G401 (cell line): ENCODE measurements at regions not wholly inside any gene's neighbourhood (a gene's known extent, or its start where the extent isn't known, plus 50 kb on each side); places are given as distances from the start of the nearest gene placed in this dataset.
"Not testable (repeated sequence)": the region's sequence is repeated elsewhere in the genome, so short reads cannot be mapped to it uniquely, and the experiment has no call there.

Experiments
- DNase-seq: peaks from one replicate; pipeline ENCODE4 v3.0.0-alpha.2; 2015; ENCODE audit warnings: low spot score
- in situ Hi-C: cut with HindIII; loops from 2 replicates; pipeline ENCODE4 v1.10.0; 2016; ENCODE audit warnings: low sequenced_read_pairs, mixed read lengths

GRCh38 chr1:218494449-218494852 is 149.3 kb downstream of the TGFB2 start:
- no peak for DNase-seq
- in situ Hi-C loops: no loop called here

DNA sequence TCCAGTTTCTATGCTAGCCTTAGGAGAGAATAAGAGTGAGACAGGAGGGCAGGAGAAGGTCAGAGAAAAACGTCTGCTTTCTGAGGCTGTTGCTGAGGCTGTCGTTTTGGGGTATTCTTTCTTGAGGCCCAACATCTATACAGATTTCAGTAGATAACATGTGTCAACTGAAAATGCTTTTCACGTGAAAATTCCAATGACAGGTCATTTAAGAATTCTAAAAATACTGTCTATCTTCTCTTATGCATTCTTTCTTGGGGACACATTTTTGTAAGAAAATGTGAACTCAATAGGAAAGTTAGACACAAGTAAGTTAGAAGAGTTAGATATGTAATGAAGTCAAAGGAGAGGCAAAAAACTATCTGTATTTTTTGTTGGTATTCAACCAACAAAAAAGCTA is 150.8 kb downstream of the TGFB2 start:
- DNase-seq: no peak
- in situ Hi-C loops: no loop called here

DNA sequence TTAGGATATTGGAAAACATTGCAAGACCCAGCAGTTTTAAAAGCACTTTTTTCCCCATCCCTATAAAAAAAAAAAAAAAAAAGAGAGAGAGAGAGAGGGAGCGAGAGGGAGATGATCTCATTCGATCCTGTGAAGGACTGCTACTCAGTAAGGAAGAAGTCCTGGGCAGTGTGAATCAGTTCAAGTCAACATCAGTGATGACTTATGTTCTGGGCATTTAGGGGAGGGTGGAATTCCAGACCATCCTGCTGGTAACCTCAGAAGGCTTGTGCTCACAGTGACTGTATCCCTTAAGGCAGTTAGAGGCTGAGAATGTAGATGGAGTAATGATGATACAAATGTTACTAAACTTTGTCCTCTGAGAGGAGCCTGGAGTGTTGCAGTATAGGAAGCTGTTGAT is 151.4 kb downstream of the TGFB2 start:
- DNase-seq: no peak
- in situ Hi-C loops: no loop called here

- DNase-seq: no peak
- in situ Hi-C loops: no loop called here
These were observed 153.2 kb downstream of the TGFB2 start for GRCh38 chr1:218498056-218498938.

DNA sequence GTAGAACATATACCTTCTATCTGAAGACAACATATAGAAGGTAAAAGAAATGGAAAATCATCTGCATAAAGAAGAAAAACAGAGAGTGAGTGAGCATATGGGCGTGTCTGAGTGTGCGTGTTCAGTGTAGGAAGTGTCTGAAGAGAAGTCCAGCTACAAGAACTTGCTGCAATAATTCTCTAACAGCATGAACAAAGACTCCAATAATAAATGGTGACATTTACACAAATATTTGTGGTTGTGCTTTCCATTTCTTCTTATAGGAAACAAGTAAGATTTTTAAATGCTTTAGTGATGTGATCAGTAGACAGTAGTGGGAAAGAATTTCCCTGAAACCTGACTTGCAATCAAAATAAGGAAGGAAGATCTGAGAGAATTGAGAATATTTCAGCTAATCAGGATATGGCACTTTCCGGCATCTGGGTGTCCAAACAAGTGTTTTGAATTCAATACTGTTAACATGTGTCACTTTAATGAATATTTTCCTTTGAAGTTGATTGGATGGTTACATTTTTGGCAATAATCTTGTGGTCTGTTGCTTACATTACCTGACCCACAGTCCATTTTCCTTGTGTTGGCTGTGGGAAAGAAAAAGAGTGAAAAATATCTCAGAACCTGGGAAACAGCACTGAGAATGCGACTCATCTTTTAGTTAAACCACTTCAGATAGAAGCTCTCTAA is 154.0 kb downstream of the TGFB2 start:
- no peak for DNase-seq
- in situ Hi-C loops: no loop called here

- in situ Hi-C loops: no loop called here
- no peak for DNase-seq
These were observed 154.8 kb downstream of the TGFB2 start for GRCh38 chr1:218499911-218500310.

DNA sequence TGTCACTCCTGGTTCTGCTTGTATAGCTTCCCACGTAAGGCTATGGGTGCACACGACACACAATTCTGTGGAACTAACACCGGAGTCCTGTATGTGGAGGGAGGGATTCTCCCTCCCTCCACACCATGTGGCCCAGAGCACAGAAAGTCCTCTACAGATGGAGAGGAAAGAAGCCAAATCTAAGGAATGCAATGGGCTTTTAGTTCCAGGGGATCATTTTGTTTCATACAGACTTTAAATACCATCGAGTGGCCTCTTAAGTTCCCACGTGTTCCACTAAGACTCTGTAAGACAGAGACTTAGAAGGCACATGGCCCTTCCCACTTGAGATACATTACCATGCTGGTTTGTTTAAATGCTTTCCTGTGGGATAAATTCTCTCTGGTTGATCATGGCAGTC is 156.0 kb downstream of the TGFB2 start:
- DNase-seq: no peak
- in situ Hi-C loops: no loop called here

DNA sequence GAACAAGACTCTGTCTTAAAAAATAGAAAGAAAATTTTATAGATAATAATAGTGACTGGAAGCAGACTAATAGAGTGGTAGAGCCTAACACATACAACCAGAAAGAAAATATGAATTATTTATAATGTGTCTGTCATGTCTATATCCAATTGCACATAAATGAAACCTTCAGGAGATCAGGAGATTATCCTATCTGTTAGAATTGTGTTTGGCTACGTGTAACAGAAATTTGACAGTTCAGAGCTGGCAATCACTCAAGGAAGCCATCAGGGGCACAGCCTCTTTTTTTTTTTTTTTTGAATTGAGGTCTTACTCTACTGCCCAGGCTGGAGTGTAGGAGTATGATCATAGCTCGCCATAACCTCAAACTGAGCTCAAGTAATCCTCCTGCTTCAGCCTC is 157.2 kb downstream of the TGFB2 start:
- in situ Hi-C loops: no loop called here
- no peak for DNase-seq

DNA sequence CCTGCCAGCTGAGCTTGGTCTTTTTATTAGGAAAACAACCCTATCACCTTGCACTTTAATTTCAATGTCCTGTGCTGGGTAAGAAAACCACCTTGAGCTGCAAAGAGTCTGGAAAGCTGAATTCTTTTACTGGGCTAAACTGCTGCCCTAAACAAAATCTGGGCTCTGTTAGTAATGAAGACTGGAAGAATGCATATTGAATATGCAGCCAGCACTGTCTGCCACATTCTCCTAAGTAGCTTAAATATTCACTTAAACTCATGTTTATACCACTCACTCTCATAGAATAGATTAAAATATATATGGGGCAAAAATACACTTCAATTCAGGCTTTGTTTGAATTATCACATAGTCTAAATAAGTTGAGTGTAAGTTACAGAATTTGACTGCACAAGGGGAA is 158.0 kb downstream of the TGFB2 start:
- in situ Hi-C loops: no loop called here
- DNase-seq: no peak

GRCh38 chr1:218507355-218508002 is 162.3 kb downstream of the TGFB2 start:
- in situ Hi-C loops: no loop called here

GRCh38 chr1:218510153-218510772 is 165.1 kb downstream of the TGFB2 start:
- no peak for DNase-seq

More at GRCh38 chr1:218507355-218508002, 162.3 kb downstream of the TGFB2 start:
- no peak for DNase-seq

DNA sequence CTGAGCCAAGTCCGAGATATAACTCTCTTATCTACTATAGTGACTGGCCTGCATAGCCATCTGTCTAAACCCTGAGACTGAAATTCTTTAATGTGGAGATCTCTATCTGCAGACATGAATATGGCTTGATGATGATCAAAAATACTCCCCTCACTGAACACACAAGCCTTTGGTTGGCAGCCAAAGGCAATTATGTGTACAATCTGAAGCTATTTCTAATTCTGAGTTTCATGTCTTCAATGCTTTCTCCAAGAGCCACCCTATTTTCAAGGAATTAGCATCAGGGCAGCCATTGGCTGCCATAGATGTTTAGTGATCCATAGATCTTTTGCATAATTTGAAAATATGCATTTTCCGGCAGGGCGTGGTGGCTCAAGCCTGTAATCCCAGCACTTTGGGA is 168.2 kb downstream of the TGFB2 start:
- in situ Hi-C loops: no loop called here
- DNase-seq: no peak

More at GRCh38 chr1:218510153-218510772, 165.1 kb downstream of the TGFB2 start:
- in situ Hi-C loops: no loop called here

DNA sequence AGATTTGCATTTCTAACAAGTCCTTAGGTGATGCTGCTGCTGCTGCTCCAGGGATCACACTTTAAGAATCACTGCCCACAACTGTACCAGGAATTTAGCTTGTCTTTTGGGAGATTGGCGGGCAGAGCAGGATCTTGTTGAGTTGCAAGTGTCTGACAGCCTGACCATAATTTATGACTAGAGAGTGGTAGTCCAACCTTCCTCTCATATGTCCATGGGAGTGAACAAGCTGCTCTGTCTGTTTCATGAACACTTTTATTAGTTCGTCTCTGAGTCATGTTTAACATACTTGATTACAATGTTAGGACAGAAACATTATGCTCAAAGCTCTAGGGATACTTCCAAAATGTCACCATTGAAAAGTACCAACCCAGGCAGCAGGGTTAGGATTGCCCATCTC is 169.6 kb downstream of the TGFB2 start:
- in situ Hi-C loops: no loop called here
- no peak for DNase-seq

- in situ Hi-C loops: no loop called here
- no peak for DNase-seq
These were observed 171.4 kb downstream of the TGFB2 start for GRCh38 chr1:218516526-218516925.

- no peak for DNase-seq
- in situ Hi-C loops: no loop called here
These were observed 172.3 kb downstream of the TGFB2 start for GRCh38 chr1:218517459-218517858.

DNA sequence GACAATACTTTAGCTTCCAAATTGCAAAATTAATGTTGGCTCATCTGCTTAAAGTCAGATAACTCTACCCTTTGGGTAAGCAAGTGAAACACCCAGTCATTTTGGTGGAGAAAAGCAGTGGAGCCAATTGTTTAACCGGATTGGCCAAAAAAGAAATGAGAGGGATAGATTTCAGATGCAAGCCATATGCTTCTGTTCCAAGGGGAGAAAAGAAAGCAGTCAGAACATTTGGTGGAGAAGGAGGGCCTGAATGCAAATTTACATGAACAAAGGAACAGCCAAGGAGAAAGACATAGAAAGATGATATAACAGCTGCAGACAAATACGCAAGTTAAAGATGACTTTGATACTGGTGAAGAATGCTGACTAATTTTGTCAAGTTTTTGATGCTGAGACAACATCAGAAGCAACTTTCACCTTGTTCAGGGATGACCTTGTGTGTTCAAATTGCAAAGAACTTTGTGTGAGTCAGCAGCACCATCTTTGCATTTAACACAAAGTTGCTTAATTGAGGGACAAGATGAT is 173.1 kb downstream of the TGFB2 start:
- in situ Hi-C loops: no loop called here
- DNase-seq: no peak

GRCh38 chr1:218520646-218521045 is 175.5 kb downstream of the TGFB2 start:
- DNase-seq, in situ Hi-C loops: not testable (repeated sequence)

DNA sequence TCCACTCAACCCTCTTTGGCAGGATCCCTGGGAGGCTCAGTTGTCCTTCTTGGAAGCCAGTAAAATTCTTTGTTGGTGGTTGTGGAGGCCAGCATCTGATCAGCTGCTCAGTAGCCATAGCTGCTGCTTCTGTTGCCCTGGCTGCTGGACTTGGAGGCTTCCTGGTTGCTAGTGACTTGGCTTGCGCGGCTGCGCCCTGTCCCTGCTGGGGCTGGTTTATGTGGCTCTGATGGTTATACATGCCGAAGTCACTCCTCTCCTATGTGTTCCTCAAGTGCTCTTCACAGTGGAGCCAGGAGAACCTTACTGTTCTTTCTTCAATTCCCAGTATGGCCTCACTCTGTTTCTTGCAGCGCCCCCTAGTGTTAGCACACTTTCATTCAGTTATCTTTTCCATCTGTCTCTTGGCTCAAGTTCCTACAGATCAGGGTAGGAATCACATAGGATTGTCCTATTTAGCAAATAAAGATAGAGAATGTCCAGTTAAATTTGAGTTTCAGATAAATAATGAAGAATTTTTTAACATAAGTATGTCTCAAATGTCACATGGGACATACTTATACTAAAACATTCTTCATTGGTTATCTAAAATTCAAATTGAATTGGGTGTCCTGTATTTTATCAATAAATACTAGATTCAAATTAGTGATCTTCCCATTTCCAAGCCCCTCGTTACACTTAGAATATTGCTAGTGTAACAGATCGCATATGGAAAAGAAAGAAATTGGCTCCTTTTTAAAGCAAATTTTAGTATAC is 176.5 kb downstream of the TGFB2 start:
- in situ Hi-C loops: no loop called here
- peak; percentile 18 for DNase-seq

- in situ Hi-C loops: no loop called here
- no peak for DNase-seq
These were observed 179.4 kb downstream of the TGFB2 start for GRCh38 chr1:218524526-218524925.
